Mammary epithelial cell (primary cell): ENCODE measurements at regions not wholly inside any gene's neighbourhood (a gene's known extent, or its start where the extent isn't known, plus 50 kb on each side); places are given as distances from the start of the nearest gene placed in this dataset.

ENCODE experiments used
- CTCF ChIP-seq, 2 donors: IDR thresholded peaks in 1 of 2; conservative IDR thresholded peaks in 1 of 2; 2 replicates each; pipeline ENCODE4 v1.5.1; 2011 to 2012; ENCODE audit warnings: inconsistent platforms in 2 of 2, low read length in 2 of 2, mild to moderate bottlenecking in 2 of 2, control low read depth in 1 of 2, low read depth in 1 of 2; ENCODE audit not compliant: insufficient read depth in 1 of 2; ENCODE audit errors: extremely low read depth in 1 of 2
- EZH2 ChIP-seq: IDR thresholded peaks from 2 replicates; pipeline ENCODE4 v1.6.1; 2012; ENCODE audit warnings: low read length, inconsistent platforms, borderline replicate concordance

GRCh38 chr15:36449084-36449661 is 130.3 kb upstream of the CDIN1 start:
- no peak for TF ChIP-seq CTCF (conservative IDR thresholded peaks at IDR 0.05 in 1 of 2, IDR thresholded peaks at IDR 0.05 in 1 of 2; ENCODE audit: extremely low read depth in 1 of 2, insufficient read depth in 1 of 2, low read depth in 1 of 2, low read length in 2 of 2)
- no peak for TF ChIP-seq EZH2
